GM23248 (cell line): ENCODE measurements at regions not wholly inside any gene's neighbourhood (a gene's known extent, or its start where the extent isn't known, plus 50 kb on each side); places are given as distances from the start of the nearest gene placed in this dataset.

Experiments
- DNase-seq: peaks from one replicate; pipeline ENCODE4 v3.0.0-alpha.2; 2015
- H2AFZ ChIP-seq: fragments of 200-600 bp; sonication (generic); 2 replicates; pipeline ENCODE4 v1.6.1; 2016; ENCODE audit warnings: antibody characterized with exemption
- H3F3A ChIP-seq: fragments of 200-600 bp; sonication (generic); 2 replicates; pipeline ENCODE4 v1.6.1; 2016; ENCODE audit warnings: mild to moderate bottlenecking, antibody characterized with exemption, mixed run types; ENCODE audit not compliant: insufficient read depth
- H3K27ac ChIP-seq: fragments of 200-600 bp; sonication (generic); 2 replicates; pipeline ENCODE4 v1.5.1; 2016; ENCODE audit warnings: mild to moderate bottlenecking
- H3K27me3 ChIP-seq: fragments of 200-600 bp; sonication (generic); replicated peaks from 2 replicates; pipeline ENCODE4 v1.6.1; 2016; ENCODE audit warnings: mild to moderate bottlenecking; ENCODE audit not compliant: insufficient read depth
- H3K36me3 ChIP-seq: fragments of 200-600 bp; sonication (generic); 2 replicates; pipeline ENCODE4 v1.6.1; 2016; ENCODE audit warnings: low read depth, mild to moderate bottlenecking
- H3K4me1 ChIP-seq: fragments of 200-600 bp; sonication (generic); 2 replicates; pipeline ENCODE4 v1.6.1; 2016; ENCODE audit warnings: mild to moderate bottlenecking; ENCODE audit not compliant: insufficient read depth
- H3K4me2 ChIP-seq: fragments of 200-600 bp; sonication (generic); one replicate; pipeline ENCODE4 v1.6.1; 2016; ENCODE audit warnings: mild to moderate bottlenecking; ENCODE audit not compliant: unreplicated experiment
- H3K4me3 ChIP-seq: fragments of 200-600 bp; sonication (generic); 2 replicates; pipeline ENCODE4 v1.5.1; 2016; ENCODE audit warnings: mild to moderate bottlenecking
- H3K79me2 ChIP-seq: fragments of 200-600 bp; sonication (generic); 2 replicates; pipeline ENCODE4 v1.6.1; 2016; ENCODE audit warnings: mild to moderate bottlenecking; ENCODE audit not compliant: insufficient read depth
- H3K9ac ChIP-seq: fragments of 200-600 bp; sonication (generic); 2 replicates; pipeline ENCODE4 v1.6.1; 2016; ENCODE audit warnings: mild to moderate bottlenecking
- H3K9me2 ChIP-seq: fragments of 200-600 bp; sonication (generic); 2 replicates; pipeline ENCODE4 v1.6.1; 2016; ENCODE audit warnings: mixed run types, mild to moderate bottlenecking, moderate library complexity; ENCODE audit not compliant: insufficient read depth
- H3K9me3 ChIP-seq: fragments of 200-600 bp; sonication (generic); one replicate; pipeline ENCODE4 v1.6.1; 2017; ENCODE audit warnings: low read depth
- H4K20me1 ChIP-seq: fragments of 200-600 bp; sonication (generic); 2 replicates; pipeline ENCODE4 v1.6.0; 2016; ENCODE audit not compliant: insufficient read depth
- EZH2 ChIP-seq: fragments of 200-600 bp; sonication (generic); IDR thresholded peaks from 2 replicates; pipeline ENCODE4 v1.6.1; 2018; ENCODE audit warnings: antibody characterized with exemption, mild to moderate bottlenecking; ENCODE audit not compliant: insufficient read depth, poor library complexity, severe bottlenecking
- EZH2phosphoT487 ChIP-seq: fragments of 200-600 bp; sonication (generic); IDR thresholded peaks from 2 replicates; pipeline ENCODE4 v1.6.1; 2018; ENCODE audit warnings: antibody characterized with exemption, moderate library complexity, mild to moderate bottlenecking, low read depth; ENCODE audit not compliant: insufficient read depth
- WGBS, 2 experiments: methylation state at CpG; one replicate each; pipeline ENCODE4 v1.1.6; 2015 to 2017; ENCODE audit warnings: low lambda C conversion rate in 2 of 2, low coverage in 1 of 2; ENCODE audit errors: missing lambda C conversion rate in 2 of 2; 5-methylcytosine and 5-hydroxymethylcytosine counted together
- in situ Hi-C: fragments of 300-500 bp; cut with MboI; formaldehyde crosslinking; loops from 2 replicates; pipeline ENCODE4 v1.15.0; 2020

DNA sequence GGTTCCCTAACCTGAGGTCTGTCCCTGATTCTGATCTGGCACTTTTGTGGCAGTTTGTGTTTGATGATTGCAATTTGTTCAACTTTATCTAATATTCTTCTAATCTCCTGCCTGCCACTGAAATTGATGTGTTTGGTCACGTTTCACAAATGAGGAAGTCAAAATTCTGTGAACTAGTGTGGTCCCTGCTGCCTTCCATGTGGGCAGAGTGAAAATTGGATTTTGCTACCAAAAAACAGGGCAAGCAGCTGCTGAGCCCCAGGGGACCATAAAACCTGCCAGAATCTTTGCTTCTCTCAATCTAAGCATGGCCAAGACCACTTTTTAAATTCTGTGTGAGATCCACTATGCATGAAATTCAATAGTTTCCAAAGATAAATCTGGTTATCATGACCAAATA lies 195.5 kb upstream of the CYRIA start:
- H3K4me2 ChIP-seq: no peak overlapping the region
- TF ChIP-seq EZH2phosphoT487: no peak
- TF ChIP-seq EZH2: no peak
- no peak for DNase-seq
- H3K9me3 ChIP-seq: no peaks in the 10 kb centered on the region
- WGBS, 2 experiments: 0% methylated on average over 1 of the region's 1 CpG
- no peak overlapping the region for H3K9ac ChIP-seq
- H2AFZ ChIP-seq: no peak overlapping the region
- H3K27me3 ChIP-seq: no peaks in the 10 kb centered on the region
- in situ Hi-C loops: no loop called here
- no peak overlapping the region for H3K27ac ChIP-seq
- H3F3A ChIP-seq: no peaks in the 10 kb centered on the region
- no peak overlapping the region for H3K4me3 ChIP-seq
- no peaks in the 10 kb centered on the region for H4K20me1 ChIP-seq
- H3K36me3 ChIP-seq: no peaks in the 10 kb centered on the region
- no peaks in the 10 kb centered on the region for H3K79me2 ChIP-seq
- no peaks in the 10 kb centered on the region for H3K9me2 ChIP-seq
- H3K4me1 ChIP-seq: no peaks in the 10 kb centered on the region

DNA sequence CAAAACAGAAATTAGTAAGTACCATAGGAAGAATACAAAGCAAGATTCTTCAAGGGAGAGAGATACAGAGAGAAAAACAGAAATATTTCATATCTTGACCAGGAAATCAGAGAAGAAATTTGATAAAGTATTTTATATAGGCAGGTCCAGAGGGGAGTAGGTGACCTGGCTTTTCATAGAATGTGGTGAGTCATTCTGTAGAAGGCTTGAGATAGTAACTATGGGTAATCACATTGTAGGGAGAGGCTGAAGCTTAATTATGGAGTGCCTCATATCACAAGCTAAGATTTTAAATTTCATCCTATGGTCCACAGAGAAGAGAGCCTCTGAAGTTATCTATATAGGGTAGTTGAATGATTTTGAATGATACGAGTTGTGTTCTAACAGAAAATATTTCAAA lies 195.0 kb upstream of the CYRIA start:
- Histone ChIP-seq H3K4me1 (no peaks in the 10 kb centered on the region), H2AFZ (no peak overlapping the region), H4K20me1 (no peaks in the 10 kb centered on the region), H3K27me3 (no peaks in the 10 kb centered on the region), H3K9me2 (no peaks in the 10 kb centered on the region), H3K79me2 (no peaks in the 10 kb centered on the region), H3K9ac (no peak overlapping the region), H3K4me3 (no peak overlapping the region), H3K9me3 (no peaks in the 10 kb centered on the region), H3F3A (no peaks in the 10 kb centered on the region), H3K4me2 (no peak overlapping the region), H3K36me3 (no peaks in the 10 kb centered on the region), H3K27ac (no peak overlapping the region)
- no peak for DNase-seq
- 18 to 22% methylated on average over 1 of the region's 1 CpG for WGBS, 2 experiments
- in situ Hi-C loops: no loop called here
- TF ChIP-seq EZH2 (no peak), EZH2phosphoT487 (no peak)

DNA sequence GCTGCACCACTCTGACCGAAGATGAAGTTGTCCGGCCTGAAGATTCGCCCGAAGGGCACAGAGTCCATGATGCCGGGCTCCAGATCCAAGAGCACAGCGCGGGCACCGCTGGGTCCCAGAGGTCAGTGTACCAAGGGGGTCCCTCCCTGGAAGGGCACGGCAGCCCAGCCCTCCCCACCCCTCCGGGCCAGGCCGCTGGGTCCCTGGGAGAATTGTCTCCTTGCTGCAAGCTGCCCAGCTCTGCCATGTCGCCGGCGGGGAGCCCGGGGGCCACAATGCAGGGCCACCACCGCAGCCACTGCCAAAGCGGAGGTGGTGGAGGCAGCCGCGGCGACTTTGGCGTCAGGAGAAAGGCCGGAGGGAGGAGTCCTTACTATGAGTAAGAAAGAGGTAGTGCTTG lies 189.5 kb upstream of the CYRIA start:
- 71 to 78% methylated on average over 8 to 22 of the region's 22 CpGs for WGBS, 2 experiments
- H3K36me3 ChIP-seq: no peaks in the 10 kb centered on the region
- H3K27ac ChIP-seq: no peak overlapping the region
- no peak for TF ChIP-seq EZH2
- TF ChIP-seq EZH2phosphoT487: no peak
- no peaks in the 10 kb centered on the region for H3K4me1 ChIP-seq
- no peaks in the 10 kb centered on the region for H3K27me3 ChIP-seq
- no peak overlapping the region for H3K9ac ChIP-seq
- no peak overlapping the region for H3K4me3 ChIP-seq
- no peaks in the 10 kb centered on the region for H3K9me3 ChIP-seq
- no peaks in the 10 kb centered on the region for H3K9me2 ChIP-seq
- no peak for DNase-seq
- H3K4me2 ChIP-seq: no peak overlapping the region
- H2AFZ ChIP-seq: no peak overlapping the region
- no peaks in the 10 kb centered on the region for H4K20me1 ChIP-seq
- no peaks in the 10 kb centered on the region for H3K79me2 ChIP-seq
- no peaks in the 10 kb centered on the region for H3F3A ChIP-seq
- in situ Hi-C loops: no loop called here

DNA sequence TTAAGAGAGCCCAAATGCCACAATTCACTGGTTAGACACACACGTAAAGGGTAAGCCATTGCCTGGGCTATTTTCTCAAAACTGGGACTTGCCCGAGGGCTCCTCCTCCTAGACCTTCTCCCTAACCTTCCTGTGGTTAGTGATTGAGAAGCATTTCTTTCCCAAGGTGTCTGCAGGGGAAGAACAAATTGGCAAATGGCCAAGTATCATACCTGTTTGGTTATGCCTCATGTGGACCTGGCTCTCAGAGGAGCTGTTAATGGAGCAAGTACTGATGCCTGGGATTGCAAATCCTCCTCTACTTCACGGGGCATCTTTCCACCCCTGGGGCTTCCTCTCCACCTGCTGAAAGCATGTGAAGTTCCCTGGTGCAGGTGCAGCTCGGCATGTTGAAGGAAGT lies 187.5 kb upstream of the CYRIA start:
- no peak overlapping the region for H3K27ac ChIP-seq
- no peaks in the 10 kb centered on the region for H3F3A ChIP-seq
- in situ Hi-C loops: no loop called here
- no peak for DNase-seq
- H3K36me3 ChIP-seq: no peaks in the 10 kb centered on the region
- no peak overlapping the region for H2AFZ ChIP-seq
- no peaks in the 10 kb centered on the region for H3K4me1 ChIP-seq
- TF ChIP-seq EZH2 (no peak), EZH2phosphoT487 (no peak)
- H3K9ac ChIP-seq: no peak overlapping the region
- no peaks in the 10 kb centered on the region for H3K27me3 ChIP-seq
- H3K79me2 ChIP-seq: no peaks in the 10 kb centered on the region
- no peaks in the 10 kb centered on the region for H3K9me3 ChIP-seq
- no peak overlapping the region for H3K4me3 ChIP-seq
- 16 to 21% methylated on average over 4 of the region's 4 CpGs for WGBS, 2 experiments
- no peaks in the 10 kb centered on the region for H3K9me2 ChIP-seq
- H4K20me1 ChIP-seq: no peaks in the 10 kb centered on the region
- no peak overlapping the region for H3K4me2 ChIP-seq

DNA sequence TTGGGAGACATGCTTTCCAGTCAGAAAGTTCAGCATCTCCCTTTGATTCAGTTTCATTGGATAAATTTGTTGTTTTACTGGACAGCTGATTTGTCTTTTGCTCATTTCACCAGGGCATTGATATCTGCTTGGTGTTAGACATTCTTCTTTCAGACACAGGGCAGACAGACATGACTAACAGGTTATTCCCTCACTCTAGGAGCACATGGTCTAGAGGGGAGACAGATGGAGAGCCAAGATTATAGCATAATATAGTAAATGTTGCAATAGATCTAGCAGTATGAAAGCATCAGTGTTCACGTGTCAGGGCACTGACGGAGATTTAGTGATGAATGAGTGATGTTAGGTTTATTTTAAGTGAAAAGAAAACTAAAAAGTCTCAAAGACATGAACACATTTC lies 187.0 kb upstream of the CYRIA start:
- TF ChIP-seq EZH2phosphoT487 (no peak), EZH2 (no peak)
- WGBS, 2 experiments: 23 to 44% methylated on average over 2 of the region's 2 CpGs
- in situ Hi-C loops: no loop called here
- Histone ChIP-seq H2AFZ (no peak overlapping the region), H3K79me2 (no peaks in the 10 kb centered on the region), H3K4me2 (no peak overlapping the region), H3K27ac (no peak overlapping the region), H3K9me3 (no peaks in the 10 kb centered on the region), H3K4me3 (no peak overlapping the region), H3K36me3 (no peaks in the 10 kb centered on the region), H3K9me2 (no peaks in the 10 kb centered on the region), H3K27me3 (no peaks in the 10 kb centered on the region), H3K9ac (no peak overlapping the region), H3F3A (no peaks in the 10 kb centered on the region), H3K4me1 (no peaks in the 10 kb centered on the region), H4K20me1 (no peaks in the 10 kb centered on the region)
- no peak for DNase-seq
